ENCODE measurements at regions not wholly inside any gene's neighbourhood (a gene's known extent, or its start where the extent isn't known, plus 50 kb on each side); places are given as distances from the start of the nearest gene placed in this dataset.

GRCh38 chr10:107437921-107438320 lies 273.4 kb upstream of the SORCS1 start:
- TF ChIP-seq CTCF (conservative IDR thresholded peaks at IDR 0.05), result no peak
- no peak for TF ChIP-seq EZH2 (IDR thresholded peaks at IDR 0.05; ENCODE audit: low read depth)

Measured in PC-9 (cell line).